ENCODE measurements at regions not wholly inside any gene's neighbourhood (a gene's known extent, or its start where the extent isn't known, plus 50 kb on each side); places are given as distances from the start of the nearest gene placed in this dataset.

DNA sequence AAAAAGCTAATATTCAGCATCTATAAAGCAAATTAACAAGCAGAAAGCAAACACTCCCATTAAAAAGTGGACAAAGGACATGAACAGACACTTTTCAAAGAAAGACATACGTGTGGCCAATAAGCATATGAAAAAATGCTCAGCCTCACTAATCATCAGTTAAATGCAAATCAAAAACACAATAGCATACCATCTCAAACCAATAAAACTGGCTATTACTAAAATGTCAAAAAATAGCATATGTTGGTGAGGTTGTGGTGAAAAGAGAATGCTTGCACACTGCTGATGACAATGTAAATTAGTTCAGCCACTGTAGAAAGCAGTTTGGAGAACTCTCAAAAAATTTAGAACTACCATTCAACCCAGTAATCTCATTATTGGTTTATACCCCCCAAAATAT is 284.6 kb upstream of the KCND2 start:
- H2BK5ac ChIP-seq (ENCODE audit: low read depth, low read length, poor library complexity, severe bottlenecking), result no peak overlapping the region
- CTCF ChIA-PET, result no interaction called here
- H3K4me3 ChIP-seq (ENCODE audit: insufficient read depth, low read depth, low read length), result no peak overlapping the region
- in situ Hi-C loops (cut with MboI; ENCODE audit: low sequenced_read_pairs), result no loop called here
- no peak overlapping the region for H3K4ac ChIP-seq (ENCODE audit: low read depth, low read length)
- no peak overlapping the region for H3K56ac ChIP-seq (ENCODE audit: extremely low read depth, insufficient read depth, low read length)
- H4K91ac ChIP-seq (ENCODE audit: insufficient read depth, low read depth, low read length), result no peak overlapping the region
- no peak overlapping the region for H2BK20ac ChIP-seq (ENCODE audit: low read depth, low read length)
- no peaks in the 10 kb centered on the region for H4K20me1 ChIP-seq (ENCODE audit: insufficient read depth, low read length)
- H2AFZ ChIP-seq (replicated peaks; ENCODE audit: low read length, poor library complexity), result no peak overlapping the region
- no peak overlapping the region for H4K5ac ChIP-seq (ENCODE audit: low read depth, low read length)
- H3K9me3 ChIP-seq (ENCODE audit: control insufficient read depth, insufficient read depth, low read length), result no peaks in the 10 kb centered on the region
- ATAC-seq (ENCODE audit: low read depth), result no peak
- POLR2A ChIA-PET (ENCODE audit: unreplicated experiment), result no interaction called here
- no peak overlapping the region for H3K27ac ChIP-seq (ENCODE audit: insufficient read depth, low read length)
- H4K8ac ChIP-seq (ENCODE audit: low read depth in 2 of 2, low read length in 2 of 2), result no peak overlapping the region
- H3K9ac ChIP-seq (ENCODE audit: low read depth, low read length), result no peak overlapping the region
- H2AK9ac ChIP-seq (replicated peaks; ENCODE audit: low read depth, low read length, poor library complexity), result no peak overlapping the region
- intact Hi-C loops (cut with micrococcal nuclease), result no loop called here
- no peaks in the 10 kb centered on the region for H3K9me1 ChIP-seq (ENCODE audit: insufficient read depth, low read length)
- no peak overlapping the region for H2BK120ac ChIP-seq (ENCODE audit: low read depth, low read length)
- no CpG with 5 or more reads among the region's 1 CpG for WGBS, 2 experiments (ENCODE audit: extremely low coverage in 2 of 2, insufficient read length in 1 of 2)
- H3K27me3 ChIP-seq (ENCODE audit: control insufficient read depth, insufficient read depth, low read length), result no peaks in the 10 kb centered on the region
- TF ChIP-seq MAFK (IDR thresholded peaks at IDR 0.05; ENCODE audit: low read depth, low read length) (no peak), BHLHE40 (IDR thresholded peaks at IDR 0.05; ENCODE audit: low read depth, low read length) (no peak), RAD21 (IDR thresholded peaks at IDR 0.05; ENCODE audit: low read length) (no peak), CEBPB (IDR thresholded peaks at IDR 0.05; ENCODE audit: low read depth, low read length) (no peak), ELK1 (IDR thresholded peaks at IDR 0.05; ENCODE audit: borderline replicate concordance, low read depth, low read length) (no peak), NFE2L2 (IDR thresholded peaks at IDR 0.05; ENCODE audit: low read depth, low read length) (no peak), FOS (IDR thresholded peaks at IDR 0.05; ENCODE audit: low read depth, low read length) (no peak), POLR2A (IDR thresholded peaks at IDR 0.05; ENCODE audit: low read depth, low read length) (no peak), RFX5 (IDR thresholded peaks at IDR 0.05; ENCODE audit: low read depth, low read length) (no peak)
- no TSS peak for BruUV-seq (replicated peaks)
- dilution Hi-C loops (cut with HindIII; ENCODE audit: low sequenced_read_pairs, unreplicated experiment), result no loop called here
- DNase-seq, result no peak
- H3K36me3 ChIP-seq (ENCODE audit: control insufficient read depth, insufficient read depth, low read length), result no peaks in the 10 kb centered on the region
- no peak overlapping the region for H3K23ac ChIP-seq (ENCODE audit: low read depth, low read length)
- H3K14ac ChIP-seq (replicated peaks; ENCODE audit: low read depth, low read length), result no peak overlapping the region
- H3K4me2 ChIP-seq (ENCODE audit: low read depth, low read length), result no peak overlapping the region
- no peaks in the 10 kb centered on the region for H3K79me1 ChIP-seq (ENCODE audit: low read depth in 1 of 2, low read length in 2 of 2)
- no peak overlapping the region for H2BK15ac ChIP-seq (ENCODE audit: low read depth, low read length)
- H3K18ac ChIP-seq (ENCODE audit: low read depth, low read length), result no peak overlapping the region
- H3K4me1 ChIP-seq (ENCODE audit: control insufficient read depth, insufficient read depth, low read length), result no peaks in the 10 kb centered on the region
- no peak overlapping the region for H2AK5ac ChIP-seq (ENCODE audit: low read depth, low read length)

Data from IMR-90 (cell line).